Renal cortex interstitium (tissue), 11 donors: ENCODE measurements at regions not wholly inside any gene's neighbourhood (a gene's known extent, or its start where the extent isn't known, plus 50 kb on each side); places are given as distances from the start of the nearest gene placed in this dataset.
"Not testable (repeated sequence)": the region's sequence is repeated elsewhere in the genome, so short reads cannot be mapped to it uniquely, and the experiment has no call there.

Experiments used
- DNase-seq, 11 donors: peaks; one replicate each; pipeline ENCODE4 v3.0.0-alpha.2; 2013; ENCODE audit warnings: low read depth in 9 of 11, low spot score in 4 of 11; ENCODE audit errors: extremely low read depth in 1 of 11

GRCh38 chr11:38952698-38953097, 2354.7 kb upstream of the RAG2 start:
- no peak for DNase-seq

GRCh38 chr11:38950867-38951266, 2352.8 kb upstream of the RAG2 start:
- DNase-seq, result no peak

- no peak for DNase-seq
Observed at GRCh38 chr11:38948392-38948791, 2350.4 kb upstream of the RAG2 start.

GRCh38 chr11:38937709-38938108, 2339.7 kb upstream of the RAG2 start:
- no peak for DNase-seq

GRCh38 chr11:38935941-38936340, 2337.9 kb upstream of the RAG2 start:
- DNase-seq, result no peak

- no peak for DNase-seq
Observed at GRCh38 chr11:38927993-38928392, 2330.0 kb upstream of the RAG2 start.

- DNase-seq, result no peak
Observed at GRCh38 chr11:38924644-38925043, 2326.6 kb upstream of the RAG2 start.

- peak in 9 of 11 donors; percentile 4 to 28 (median 13) for DNase-seq
Observed at GRCh38 chr11:38900211-38900610, 2302.2 kb upstream of the RAG2 start.

GRCh38 chr11:38894201-38894600, 2296.2 kb upstream of the RAG2 start:
- not testable (repeated sequence) for DNase-seq

- no peak for DNase-seq
Observed at GRCh38 chr11:38884145-38884865, 2286.3 kb upstream of the RAG2 start.

- DNase-seq, result no peak
Observed at GRCh38 chr11:38867338-38867737, 2269.3 kb upstream of the RAG2 start.

GRCh38 chr11:38865922-38866321, 2267.9 kb upstream of the RAG2 start:
- DNase-seq, result no peak

- no peak for DNase-seq
Observed at GRCh38 chr11:38842991-38843390, 2245.0 kb upstream of the RAG2 start.

- no peak for DNase-seq
Observed at GRCh38 chr11:38839071-38839470, 2241.0 kb upstream of the RAG2 start.

- DNase-seq, result no peak
Observed at GRCh38 chr11:38835966-38836365, 2237.9 kb upstream of the RAG2 start.

- no peak for DNase-seq
Observed at GRCh38 chr11:38824573-38824972, 2226.5 kb upstream of the RAG2 start.

- not testable (repeated sequence) for DNase-seq
Observed at GRCh38 chr11:38821786-38822185, 2223.8 kb upstream of the RAG2 start.

GRCh38 chr11:38819981-38820380, 2221.9 kb upstream of the RAG2 start:
- DNase-seq, result no peak

GRCh38 chr11:38818720-38819119, 2220.7 kb upstream of the RAG2 start:
- DNase-seq, result no peak

GRCh38 chr11:38814670-38815069, 2216.6 kb upstream of the RAG2 start:
- DNase-seq, result no peak

- DNase-seq, result no peak
Observed at GRCh38 chr11:38809521-38809920, 2211.5 kb upstream of the RAG2 start.
